ENCODE measurements at regions not wholly inside any gene's neighbourhood (a gene's known extent, or its start where the extent isn't known, plus 50 kb on each side); places are given as distances from the start of the nearest gene placed in this dataset.

- no peaks in the 10 kb centered on the region for H3K36me3 Mint-ChIP-seq (ENCODE audit: insufficient read depth, unreplicated experiment)
- H3K36me3 ChIP-seq (ENCODE audit: control insufficient read depth, insufficient read depth, low read length) = no peaks in the 10 kb centered on the region
- peaks cover 7% of the 10 kb centered on the region for H3K4me1 Mint-ChIP-seq (ENCODE audit: low read depth, unreplicated experiment)
- H3K27ac Mint-ChIP-seq (ENCODE audit: unreplicated experiment) = peak overlapping the region; percentile 38
- H3K27me3 ChIP-seq (replicated peaks; ENCODE audit: control insufficient read depth, insufficient read depth, low read length) = no peaks in the 10 kb centered on the region
- no peak for DNase-seq
- no TSS peak for BruUV-seq (replicated peaks)
- ChIA-PET POLR2A (no interaction called here), CTCF (no interaction called here)
- peaks cover 41% of the 10 kb centered on the region for H3K9me3 Mint-ChIP-seq (ENCODE audit: unreplicated experiment)
- peaks cover 10% of the 10 kb centered on the region; the same call in 1 of the 2 replicates for H3K9me3 ChIP-seq
- H3K4me3 ChIP-seq (ENCODE audit: low read depth, low read length) = no peak overlapping the region
- H3K4me3 Mint-ChIP-seq (ENCODE audit: unreplicated experiment) = no peak overlapping the region
- no peaks in the 10 kb centered on the region for H3K27me3 Mint-ChIP-seq (ENCODE audit: insufficient read depth, unreplicated experiment)
- TF ChIP-seq CTCF (IDR thresholded peaks at IDR 0.05; ENCODE audit: insufficient read depth in 1 of 2, low read depth in 1 of 2, low read length in 1 of 2, severe bottlenecking in 1 of 2, unreplicated experiment in 1 of 2) = no peak
- intact Hi-C loops (cut with micrococcal nuclease; ENCODE audit: unreplicated experiment) = no loop called here
- H3K4me1 ChIP-seq = no peaks in the 10 kb centered on the region; the same call in 1 of the 2 replicates
These were observed 104.5 kb downstream of the CD24 start for GRCh38 chr6:106870069-106870468.

GRCh38 chr6:106869203-106869602, 105.3 kb downstream of the CD24 start:
- Histone ChIP-seq H3K27me3 (replicated peaks; ENCODE audit: control insufficient read depth, insufficient read depth, low read length) (no peaks in the 10 kb centered on the region), H3K4me3 (ENCODE audit: low read depth, low read length) (no peak overlapping the region), H3K36me3 (ENCODE audit: control insufficient read depth, insufficient read depth, low read length) (no peaks in the 10 kb centered on the region), H3K4me1 (no peaks in the 10 kb centered on the region; the same call in 1 of the 2 replicates), H3K9me3 (peaks cover 10% of the 10 kb centered on the region; the same call in 1 of the 2 replicates)
- no peaks in the 10 kb centered on the region for H3K36me3 Mint-ChIP-seq (ENCODE audit: insufficient read depth, unreplicated experiment)
- H3K4me3 Mint-ChIP-seq (ENCODE audit: unreplicated experiment) = no peak overlapping the region
- BruUV-seq (replicated peaks) = no TSS peak
- intact Hi-C loops (cut with micrococcal nuclease; ENCODE audit: unreplicated experiment) = no loop called here
- peaks cover 34% of the 10 kb centered on the region for H3K9me3 Mint-ChIP-seq (ENCODE audit: unreplicated experiment)
- POLR2A ChIA-PET = no interaction called here
- H3K27ac Mint-ChIP-seq (ENCODE audit: unreplicated experiment) = peak overlapping the region; percentile 38
- CTCF ChIA-PET = no interaction called here
- DNase-seq = no peak
- TF ChIP-seq CTCF (IDR thresholded peaks at IDR 0.05; ENCODE audit: insufficient read depth in 1 of 2, low read depth in 1 of 2, low read length in 1 of 2, severe bottlenecking in 1 of 2, unreplicated experiment in 1 of 2) = no peak
- H3K27me3 Mint-ChIP-seq (ENCODE audit: insufficient read depth, unreplicated experiment) = no peaks in the 10 kb centered on the region
- H3K4me1 Mint-ChIP-seq (ENCODE audit: low read depth, unreplicated experiment) = peaks cover 7% of the 10 kb centered on the region

GRCh38 chr6:106866875-106867658, 107.5 kb downstream of the CD24 start:
- TF ChIP-seq CTCF (IDR thresholded peaks at IDR 0.05; ENCODE audit: insufficient read depth in 1 of 2, low read depth in 1 of 2, low read length in 1 of 2, severe bottlenecking in 1 of 2, unreplicated experiment in 1 of 2) = no peak
- H3K4me3 Mint-ChIP-seq (ENCODE audit: unreplicated experiment) = no peak overlapping the region
- peaks cover 20% of the 10 kb centered on the region for H3K9me3 Mint-ChIP-seq (ENCODE audit: unreplicated experiment)
- intact Hi-C loops (cut with micrococcal nuclease; ENCODE audit: unreplicated experiment) = no loop called here
- Histone ChIP-seq H3K36me3 (ENCODE audit: control insufficient read depth, insufficient read depth, low read length) (no peaks in the 10 kb centered on the region), H3K4me3 (ENCODE audit: low read depth, low read length) (no peak overlapping the region), H3K4me1 (no peaks in the 10 kb centered on the region; the same call in 1 of the 2 replicates), H3K27me3 (replicated peaks; ENCODE audit: control insufficient read depth, insufficient read depth, low read length) (no peaks in the 10 kb centered on the region), H3K9me3 (peaks cover 23% of the 10 kb centered on the region)
- no peaks in the 10 kb centered on the region for H3K27me3 Mint-ChIP-seq (ENCODE audit: insufficient read depth, unreplicated experiment)
- no peak overlapping the region for H3K27ac Mint-ChIP-seq (ENCODE audit: unreplicated experiment)
- H3K4me1 Mint-ChIP-seq (ENCODE audit: low read depth, unreplicated experiment) = peaks cover 7% of the 10 kb centered on the region
- no TSS peak for BruUV-seq (replicated peaks)
- POLR2A ChIA-PET = no interaction called here
- CTCF ChIA-PET = interaction anchor here (0.6 kb wide), 1 partner anchor 59 kb away, joined by 4 read pairs; no protein-coding TSS in a partner anchor
- DNase-seq = no peak
- H3K36me3 Mint-ChIP-seq (ENCODE audit: insufficient read depth, unreplicated experiment) = no peaks in the 10 kb centered on the region

Data from Caco-2 (cell line).